ENCODE measurements at regions not wholly inside any gene's neighbourhood (a gene's known extent, or its start where the extent isn't known, plus 50 kb on each side); places are given as distances from the start of the nearest gene placed in this dataset.

DNA sequence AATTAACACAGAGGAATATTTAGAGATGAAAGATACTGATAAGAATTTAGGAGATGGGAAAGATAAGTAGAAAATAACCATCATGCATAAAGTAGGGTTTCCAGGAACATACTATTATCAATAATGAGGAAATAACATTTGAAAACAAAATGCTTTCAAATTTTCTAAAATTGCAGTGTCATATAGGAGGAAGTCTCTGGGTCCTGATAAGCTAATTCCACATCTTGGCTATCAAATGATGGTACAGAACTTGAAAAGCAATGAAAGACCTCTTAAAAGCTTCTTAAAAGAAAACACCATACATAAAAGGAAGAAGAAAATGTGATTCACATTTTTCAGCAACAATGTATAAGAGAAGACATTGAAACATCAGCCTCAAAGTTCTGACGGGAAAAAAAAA is 1024.8 kb downstream of the TSN start:
- DNase-seq (no peak), FAIRE-seq (no peak)
- no peak overlapping the region for H3K27ac ChIP-seq (ENCODE audit: low read depth in 2 of 2, low read length in 2 of 2)
- TF ChIP-seq, protein P1, sequence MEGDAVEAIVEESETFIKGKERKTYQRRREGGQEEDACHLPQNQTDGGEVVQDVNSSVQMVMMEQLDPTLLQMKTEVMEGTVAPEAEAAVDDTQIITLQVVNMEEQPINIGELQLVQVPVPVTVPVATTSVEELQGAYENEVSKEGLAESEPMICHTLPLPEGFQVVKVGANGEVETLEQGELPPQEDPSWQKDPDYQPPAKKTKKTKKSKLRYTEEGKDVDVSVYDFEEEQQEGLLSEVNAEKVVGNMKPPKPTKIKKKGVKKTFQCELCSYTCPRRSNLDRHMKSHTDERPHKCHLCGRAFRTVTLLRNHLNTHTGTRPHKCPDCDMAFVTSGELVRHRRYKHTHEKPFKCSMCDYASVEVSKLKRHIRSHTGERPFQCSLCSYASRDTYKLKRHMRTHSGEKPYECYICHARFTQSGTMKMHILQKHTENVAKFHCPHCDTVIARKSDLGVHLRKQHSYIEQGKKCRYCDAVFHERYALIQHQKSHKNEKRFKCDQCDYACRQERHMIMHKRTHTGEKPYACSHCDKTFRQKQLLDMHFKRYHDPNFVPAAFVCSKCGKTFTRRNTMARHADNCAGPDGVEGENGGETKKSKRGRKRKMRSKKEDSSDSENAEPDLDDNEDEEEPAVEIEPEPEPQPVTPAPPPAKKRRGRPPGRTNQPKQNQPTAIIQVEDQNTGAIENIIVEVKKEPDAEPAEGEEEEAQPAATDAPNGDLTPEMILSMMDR (IDR thresholded peaks at IDR 0.05; ENCODE audit: borderline replicate concordance, extremely low read depth, insufficient read depth) = no peak
- no peak overlapping the region for H3K9ac ChIP-seq (ENCODE audit: low read length in 3 of 3)
- intact Hi-C loops (cut with DNase I) = no loop called here
- H3K9me3 ChIP-seq (ENCODE audit: control insufficient read depth in 2 of 3, insufficient read depth in 1 of 3, low read length in 3 of 3) = peaks cover 0 to 3% (median 0%) of the 10 kb centered on the region in 3 donors
- H3K4me3 ChIP-seq (ENCODE audit: low read length in 3 of 3) = no peak overlapping the region
- no peaks in the 10 kb centered on the region for H3K27me3 ChIP-seq (ENCODE audit: control insufficient read depth, insufficient read depth, low read length)
- no peaks in the 10 kb centered on the region for H3K36me3 ChIP-seq (ENCODE audit: control insufficient read depth in 2 of 3, insufficient read depth in 3 of 3, low read length in 3 of 3)
- no peaks in the 10 kb centered on the region for H3K4me1 ChIP-seq (ENCODE audit: control insufficient read depth in 2 of 3, insufficient read depth in 2 of 3, low read depth in 1 of 3, low read length in 3 of 3)

DNA sequence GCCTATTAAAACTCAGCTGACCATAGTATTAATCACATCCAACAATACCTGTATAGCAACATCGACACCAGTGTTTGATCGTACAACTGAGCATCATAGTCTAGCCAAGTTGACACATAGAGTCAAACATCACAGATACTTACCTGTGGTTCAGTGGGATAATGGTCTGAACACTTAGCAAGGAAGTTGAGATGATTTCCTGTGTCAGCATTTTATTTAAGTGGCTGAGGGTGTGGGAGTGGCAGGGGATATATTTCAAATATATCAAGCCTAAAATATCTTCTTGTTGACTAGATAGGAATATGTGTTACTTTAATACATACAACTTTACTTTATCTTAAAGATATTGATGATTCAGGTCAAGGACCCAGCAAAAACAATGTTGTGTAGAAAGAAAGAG is 1038.6 kb downstream of the TSN start:
- H3K4me3 ChIP-seq (ENCODE audit: low read length in 3 of 3) = no peak overlapping the region
- FAIRE-seq (no peak), DNase-seq (no peak)
- intact Hi-C loops (cut with DNase I) = no loop called here
- H3K27ac ChIP-seq (ENCODE audit: low read depth in 2 of 2, low read length in 2 of 2) = no peak overlapping the region
- no peaks in the 10 kb centered on the region for H3K4me1 ChIP-seq (ENCODE audit: control insufficient read depth in 2 of 3, insufficient read depth in 2 of 3, low read depth in 1 of 3, low read length in 3 of 3)
- no peaks in the 10 kb centered on the region for H3K27me3 ChIP-seq (ENCODE audit: control insufficient read depth, insufficient read depth, low read length)
- H3K9ac ChIP-seq (ENCODE audit: low read length in 3 of 3) = no peak overlapping the region
- TF ChIP-seq, protein P1 (IDR thresholded peaks at IDR 0.05; ENCODE audit: borderline replicate concordance, extremely low read depth, insufficient read depth) = no peak
- H3K9me3 ChIP-seq (ENCODE audit: control insufficient read depth in 2 of 3, insufficient read depth in 1 of 3, low read length in 3 of 3) = no peaks in the 10 kb centered on the region
- no peaks in the 10 kb centered on the region for H3K36me3 ChIP-seq (ENCODE audit: control insufficient read depth in 2 of 3, insufficient read depth in 3 of 3, low read length in 3 of 3)

DNA sequence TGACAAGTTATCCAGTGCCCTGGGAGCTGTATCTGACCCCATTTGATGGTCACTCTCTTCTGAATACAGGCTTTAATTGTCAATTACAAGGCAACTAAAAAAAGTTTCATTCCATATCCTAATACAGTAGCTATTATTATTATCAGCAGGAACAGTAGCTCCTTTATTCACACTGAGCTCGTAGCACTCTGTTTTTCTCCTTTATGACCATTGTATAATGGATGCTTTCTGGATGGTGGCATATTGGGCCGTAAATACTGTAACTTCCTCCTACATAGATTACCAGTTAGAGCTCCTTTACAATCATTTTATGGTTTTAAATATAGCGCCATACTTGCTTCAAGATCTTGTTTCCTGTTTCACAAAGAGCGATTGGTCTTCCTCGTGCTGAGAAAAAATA is 1040.3 kb downstream of the TSN start:
- no peaks in the 10 kb centered on the region for H3K9me3 ChIP-seq (ENCODE audit: control insufficient read depth in 2 of 3, insufficient read depth in 1 of 3, low read length in 3 of 3)
- no peak overlapping the region for H3K4me3 ChIP-seq (ENCODE audit: low read length in 3 of 3)
- no peaks in the 10 kb centered on the region for H3K36me3 ChIP-seq (ENCODE audit: control insufficient read depth in 2 of 3, insufficient read depth in 3 of 3, low read length in 3 of 3)
- H3K27me3 ChIP-seq (ENCODE audit: control insufficient read depth, insufficient read depth, low read length) = no peaks in the 10 kb centered on the region
- TF ChIP-seq, protein P1 (IDR thresholded peaks at IDR 0.05; ENCODE audit: borderline replicate concordance, extremely low read depth, insufficient read depth) = no peak
- no peaks in the 10 kb centered on the region for H3K4me1 ChIP-seq (ENCODE audit: control insufficient read depth in 2 of 3, insufficient read depth in 2 of 3, low read depth in 1 of 3, low read length in 3 of 3)
- no peak overlapping the region for H3K9ac ChIP-seq (ENCODE audit: low read length in 3 of 3)
- H3K27ac ChIP-seq (ENCODE audit: low read depth in 2 of 2, low read length in 2 of 2) = no peak overlapping the region
- FAIRE-seq (no peak), DNase-seq (no peak)
- intact Hi-C loops (cut with DNase I) = no loop called here

- no peak overlapping the region for H3K4me3 ChIP-seq (ENCODE audit: low read length in 3 of 3)
- FAIRE-seq (no peak), DNase-seq (no peak)
- no peaks in the 10 kb centered on the region for H3K4me1 ChIP-seq (ENCODE audit: control insufficient read depth in 2 of 3, insufficient read depth in 2 of 3, low read depth in 1 of 3, low read length in 3 of 3)
- TF ChIP-seq, protein P1 (IDR thresholded peaks at IDR 0.05; ENCODE audit: borderline replicate concordance, extremely low read depth, insufficient read depth) = no peak
- H3K36me3 ChIP-seq (ENCODE audit: control insufficient read depth in 2 of 3, insufficient read depth in 3 of 3, low read length in 3 of 3) = no peaks in the 10 kb centered on the region
- intact Hi-C loops (cut with DNase I) = no loop called here
- no peaks in the 10 kb centered on the region for H3K9me3 ChIP-seq (ENCODE audit: control insufficient read depth in 2 of 3, insufficient read depth in 1 of 3, low read length in 3 of 3)
- no peaks in the 10 kb centered on the region for H3K27me3 ChIP-seq (ENCODE audit: control insufficient read depth, insufficient read depth, low read length)
- no peak overlapping the region for H3K27ac ChIP-seq (ENCODE audit: low read depth in 2 of 2, low read length in 2 of 2)
- no peak overlapping the region for H3K9ac ChIP-seq (ENCODE audit: low read length in 3 of 3)
Measured at GRCh38 chr2:122799391-122799790, 1043.9 kb downstream of the TSN start.
